Astrocyte of the spinal cord (primary cell): ENCODE measurements at regions not wholly inside any gene's neighbourhood (a gene's known extent, or its start where the extent isn't known, plus 50 kb on each side); places are given as distances from the start of the nearest gene placed in this dataset.

Experiments used
- DNase-seq: peaks from one replicate; pipeline ENCODE4 v3.0.0; 2011; ENCODE audit warnings: low read depth, low spot score
- H3K4me3 ChIP-seq: 2 replicates; pipeline ENCODE4 v1.5.1; 2011; ENCODE audit warnings: low read depth, mild to moderate bottlenecking, low read length, moderate library complexity
- CTCF ChIP-seq: IDR thresholded peaks from 2 replicates; pipeline ENCODE4 v1.5.1; 2012; ENCODE audit warnings: low read depth, mild to moderate bottlenecking, low read length, inconsistent platforms
- in situ Hi-C: cut with HindIII; loops from 2 replicates; pipeline ENCODE4 v1.10.0; 2017; ENCODE audit warnings: low sequenced_read_pairs

GRCh38 chr21:18164483-18164882 lies 80.2 kb upstream of the CHODL start:
- no peak for DNase-seq
- no peak for TF ChIP-seq CTCF
- in situ Hi-C loops = no loop called here
- no peak overlapping the region for H3K4me3 ChIP-seq

- in situ Hi-C loops = no loop called here
- H3K4me3 ChIP-seq = no peak overlapping the region
- TF ChIP-seq CTCF = no peak
- no peak for DNase-seq
Measured at GRCh38 chr21:18163956-18164355, 80.7 kb upstream of the CHODL start.

- in situ Hi-C loops = no loop called here
Measured at GRCh38 chr21:18161841-18162240, 82.8 kb upstream of the CHODL start.

DNA sequence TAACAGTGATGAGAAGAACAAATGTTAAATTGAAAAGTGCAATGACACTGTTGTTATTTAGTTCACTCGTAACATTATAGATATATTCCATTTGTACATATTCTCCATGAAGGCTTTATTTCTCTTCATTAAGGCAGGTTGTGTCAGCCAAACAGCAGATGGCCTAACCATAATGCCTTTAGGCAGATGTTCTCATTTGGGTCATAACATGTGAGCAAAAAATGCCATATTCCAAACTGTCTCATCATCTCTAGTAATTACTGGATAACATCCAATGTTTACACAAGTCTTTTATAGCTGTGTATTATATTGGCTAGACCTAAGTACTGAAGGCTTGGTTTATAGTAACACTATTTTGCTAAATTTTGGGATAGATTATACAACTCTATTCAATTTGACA lies 87.2 kb upstream of the CHODL start:
- no peak for DNase-seq
- no peak overlapping the region for H3K4me3 ChIP-seq
- in situ Hi-C loops = no loop called here
- TF ChIP-seq CTCF = no peak

More at GRCh38 chr21:18161841-18162240, 82.8 kb upstream of the CHODL start:
- no peak for TF ChIP-seq CTCF
- no peak overlapping the region for H3K4me3 ChIP-seq
- no peak for DNase-seq

DNA sequence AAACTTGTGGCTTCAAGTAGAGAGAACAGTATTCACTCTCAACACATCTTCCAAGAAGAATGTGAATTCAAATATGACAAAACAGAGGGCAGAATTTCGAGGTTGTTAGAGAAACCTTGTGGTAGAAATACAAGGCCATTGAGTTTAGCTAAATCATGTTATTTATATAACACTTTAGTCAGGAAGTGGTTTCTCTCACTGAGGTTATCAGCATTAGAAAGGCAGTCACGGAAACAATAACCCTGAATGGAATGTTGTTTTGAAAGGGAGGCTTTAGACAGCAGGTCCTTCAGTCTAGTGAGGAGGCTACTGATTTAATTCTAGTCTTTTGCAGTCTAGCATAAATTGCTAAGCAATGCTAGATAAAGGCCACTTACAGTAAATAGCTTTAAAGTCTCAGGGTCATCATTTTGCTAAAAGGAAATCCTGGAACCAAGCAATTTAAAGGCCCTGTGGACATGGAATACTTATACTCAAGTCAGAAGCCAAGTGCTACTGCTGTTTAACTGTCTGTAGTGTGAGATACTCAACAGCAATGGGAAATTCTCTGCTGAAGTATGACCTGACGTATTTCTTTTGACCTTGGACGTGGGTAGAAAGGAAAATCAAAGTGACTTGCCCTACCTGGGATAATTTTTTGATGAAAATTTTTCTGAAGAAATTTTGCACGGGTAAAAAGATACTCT lies 89.0 kb upstream of the CHODL start:
- in situ Hi-C loops = no loop called here
- peak; percentile 55 for DNase-seq
- no peak for TF ChIP-seq CTCF
- H3K4me3 ChIP-seq = no peak overlapping the region

GRCh38 chr21:18153063-18153462 lies 91.6 kb upstream of the CHODL start:
- no peak for DNase-seq
- no peak overlapping the region for H3K4me3 ChIP-seq
- TF ChIP-seq CTCF = no peak
- in situ Hi-C loops = no loop called here
